GM18511 (cell line): ENCODE measurements at regions not wholly inside any gene's neighbourhood (a gene's known extent, or its start where the extent isn't known, plus 50 kb on each side); places are given as distances from the start of the nearest gene placed in this dataset.

Experiments used
- ATAC-seq: cut with Tn5 transposase; IDR thresholded peaks from one replicate; pipeline ENCODE4 v1.9.1; 2021; ENCODE audit warnings: mild to moderate bottlenecking, moderate library complexity; ENCODE audit not compliant: unreplicated experiment

- no peak for ATAC-seq
Observed at GRCh38 chr12:61823102-61823501, 437.1 kb upstream of the USP15 start.

GRCh38 chr12:61846765-61847164 is 413.4 kb upstream of the USP15 start:
- no peak for ATAC-seq

DNA sequence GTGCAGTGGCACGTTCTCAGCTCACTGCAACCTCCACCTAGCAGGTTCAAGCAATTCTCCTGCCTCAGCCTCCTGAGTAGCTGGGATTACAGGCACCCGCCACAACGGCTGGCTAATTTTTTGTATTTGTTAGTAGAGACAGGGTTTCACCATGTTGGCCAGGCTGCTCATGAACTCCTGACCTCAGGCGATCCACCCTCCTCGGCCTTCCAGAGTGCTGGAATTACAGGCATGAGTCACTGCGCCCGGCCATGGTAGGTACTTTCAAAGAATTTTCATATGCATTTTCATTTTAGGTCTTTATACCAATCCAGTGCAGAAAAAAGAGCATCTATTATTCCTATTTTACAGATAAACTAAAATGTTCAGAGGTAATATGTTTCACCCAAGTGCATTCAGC is 411.3 kb upstream of the USP15 start:
- no peak for ATAC-seq

- no peak for ATAC-seq
Observed at GRCh38 chr12:61853945-61854344, 406.3 kb upstream of the USP15 start.

GRCh38 chr12:61854902-61855301 is 405.3 kb upstream of the USP15 start:
- ATAC-seq: no peak

DNA sequence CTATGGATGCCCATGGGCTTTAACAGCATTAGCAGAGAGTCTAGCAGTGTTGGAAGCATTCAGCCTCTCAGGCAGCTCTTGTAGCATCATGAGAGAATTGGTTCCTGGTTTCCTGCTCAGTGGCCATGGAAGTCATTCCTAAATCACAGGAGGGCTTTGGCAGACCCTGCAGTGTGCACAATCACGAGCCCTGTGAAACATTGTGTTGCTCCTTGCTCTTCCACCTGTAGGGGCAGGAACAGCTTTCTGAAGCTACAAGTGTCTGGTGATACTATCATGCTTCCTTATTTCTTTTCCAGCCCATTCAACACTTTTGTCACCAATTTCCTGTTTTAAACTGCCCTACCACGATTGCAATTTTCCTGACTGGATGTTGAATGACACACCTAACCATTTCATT is 402.2 kb upstream of the USP15 start:
- ATAC-seq: no peak

DNA sequence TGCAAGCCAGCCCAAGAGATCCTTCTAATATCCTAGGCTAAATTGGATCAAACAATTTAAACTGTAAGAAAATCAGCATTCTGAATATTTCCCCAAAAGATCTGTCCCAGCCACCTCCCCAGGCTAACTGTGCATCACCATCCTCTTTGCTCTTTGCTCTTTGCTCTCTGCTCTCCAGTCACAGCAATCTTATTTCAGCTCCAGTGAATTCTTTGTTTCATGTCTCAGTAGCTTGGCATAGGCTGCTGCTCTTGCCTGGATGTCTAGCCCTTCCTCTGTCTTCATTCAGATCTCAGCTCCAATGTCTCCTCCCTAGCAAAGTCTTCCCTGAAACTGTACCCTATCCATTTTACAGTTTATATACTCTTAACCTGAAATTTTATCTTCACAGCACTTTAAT is 399.8 kb upstream of the USP15 start:
- ATAC-seq: no peak

DNA sequence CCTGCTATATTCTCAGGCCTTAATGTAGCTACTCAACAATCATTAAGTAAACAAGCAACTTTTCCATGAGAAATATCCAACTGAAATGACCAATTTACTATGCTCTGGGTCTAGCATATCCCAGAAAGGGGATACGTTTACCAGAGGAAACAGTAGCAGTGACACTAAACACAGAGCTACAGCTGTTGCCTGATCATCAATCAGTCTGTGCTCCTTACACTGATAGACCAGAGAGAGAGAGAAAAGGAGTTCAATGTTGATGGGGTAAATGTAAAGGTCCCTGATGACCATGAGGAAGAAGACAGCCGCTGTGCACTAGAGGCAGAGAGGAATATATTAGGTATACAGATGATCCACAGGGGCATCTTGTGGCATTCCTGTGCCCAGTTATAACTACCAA is 397.2 kb upstream of the USP15 start:
- ATAC-seq: no peak

DNA sequence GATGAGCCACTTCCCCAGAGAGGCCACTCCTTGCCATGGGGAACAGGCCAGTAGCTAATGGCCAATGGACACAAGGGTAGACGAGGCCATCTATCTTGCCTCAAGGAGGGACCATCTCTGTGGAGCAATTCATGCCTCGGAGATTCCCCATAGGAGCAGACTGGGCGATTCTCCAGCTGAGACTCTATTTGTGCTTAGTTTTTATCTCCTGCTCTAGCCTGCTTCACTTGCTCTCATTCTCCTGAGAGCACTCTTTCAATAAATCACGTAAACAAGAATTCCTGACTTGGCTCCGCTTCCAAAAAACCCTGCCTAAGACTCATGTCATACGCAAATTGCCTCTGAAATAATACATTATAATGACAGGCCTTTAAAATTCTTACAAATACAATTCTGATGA is 396.4 kb upstream of the USP15 start:
- no peak for ATAC-seq

- ATAC-seq: no peak
Observed at GRCh38 chr12:61869796-61870195, 390.4 kb upstream of the USP15 start.

DNA sequence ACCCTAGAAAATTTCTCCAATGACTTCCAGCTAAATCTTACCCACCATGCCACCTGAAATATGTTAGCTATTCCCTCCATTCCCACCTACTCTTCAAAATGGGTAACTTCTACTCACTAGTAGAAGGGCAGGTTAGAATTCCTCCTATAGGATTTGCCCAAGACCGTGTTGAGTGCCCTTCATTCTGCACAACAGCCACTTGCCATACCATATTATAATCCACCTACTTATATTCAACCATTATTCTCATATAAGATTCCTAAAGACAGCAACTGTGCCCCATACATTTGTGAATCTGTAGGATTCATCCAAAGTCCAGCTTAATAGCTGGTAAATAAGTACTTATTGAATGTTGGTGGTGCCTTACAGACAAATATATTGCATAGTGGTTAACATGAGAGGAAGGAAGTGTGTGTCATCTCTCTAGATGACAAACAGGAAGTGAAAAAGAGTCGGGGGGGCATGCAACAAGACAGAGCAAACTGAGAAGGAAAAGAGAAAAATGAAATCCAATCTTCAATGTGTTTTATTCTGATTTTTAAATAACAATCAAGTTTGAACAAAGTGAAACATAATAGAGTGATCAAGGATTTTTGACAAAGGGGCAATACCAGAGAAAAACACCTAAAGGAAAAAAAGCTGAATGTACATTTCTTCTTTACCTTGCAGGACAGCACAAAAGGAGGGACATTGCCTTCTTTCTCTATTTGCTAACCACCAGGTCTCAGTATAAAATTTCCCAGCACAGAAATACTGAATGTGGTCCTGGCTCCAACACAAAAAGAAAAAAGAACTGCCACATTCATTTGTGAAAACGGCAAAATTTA is 389.3 kb upstream of the USP15 start:
- ATAC-seq: peak; percentile 73

- ATAC-seq: no peak
Observed at GRCh38 chr12:61871485-61871810, 388.8 kb upstream of the USP15 start.

GRCh38 chr12:61879229-61879628 is 381.0 kb upstream of the USP15 start:
- ATAC-seq: no peak

GRCh38 chr12:61880186-61880585 is 380.0 kb upstream of the USP15 start:
- ATAC-seq: no peak

DNA sequence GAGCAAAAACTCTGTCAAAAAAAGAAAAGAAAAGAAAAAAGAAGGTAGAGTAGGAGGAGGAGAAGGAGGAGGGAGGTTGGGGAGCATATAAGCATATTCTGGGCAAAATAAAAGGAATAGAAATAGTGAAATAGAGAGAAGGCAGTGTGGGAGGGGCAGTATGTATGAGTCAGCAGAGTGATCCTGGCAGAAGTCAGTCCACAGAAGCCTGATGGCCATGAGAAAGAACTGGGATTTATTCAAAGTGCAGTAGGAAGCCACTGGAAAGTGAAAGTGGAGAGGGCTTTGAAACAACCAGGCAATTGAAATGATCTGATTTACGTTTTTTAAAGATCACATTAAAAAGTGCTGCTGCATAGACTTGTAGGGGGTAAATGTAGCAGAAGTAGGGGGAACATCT is 368.6 kb upstream of the USP15 start:
- ATAC-seq: no peak

- ATAC-seq: no peak
Observed at GRCh38 chr12:61894168-61894567, 366.0 kb upstream of the USP15 start.

GRCh38 chr12:61896436-61896835 is 363.8 kb upstream of the USP15 start:
- no peak for ATAC-seq

GRCh38 chr12:61902403-61902802 is 357.8 kb upstream of the USP15 start:
- no peak for ATAC-seq

DNA sequence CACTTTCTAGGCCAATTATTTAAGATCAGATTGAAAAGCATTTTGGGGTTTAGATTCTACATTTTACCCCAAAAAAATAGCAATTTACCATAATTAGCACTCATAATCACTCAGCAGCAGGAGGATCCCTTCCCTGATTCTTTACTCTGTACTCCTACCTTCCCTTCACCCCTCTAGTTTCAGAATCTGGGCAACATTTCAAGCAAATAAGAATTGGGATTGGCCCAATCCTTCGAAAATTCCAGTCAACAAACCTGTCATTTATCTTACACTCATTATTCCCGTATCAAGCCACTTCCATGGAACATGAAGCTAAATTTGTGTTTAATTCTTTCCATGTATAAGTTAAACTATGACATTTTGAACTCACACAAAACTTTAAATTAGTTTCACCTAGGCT is 349.1 kb upstream of the USP15 start:
- no peak for ATAC-seq

DNA sequence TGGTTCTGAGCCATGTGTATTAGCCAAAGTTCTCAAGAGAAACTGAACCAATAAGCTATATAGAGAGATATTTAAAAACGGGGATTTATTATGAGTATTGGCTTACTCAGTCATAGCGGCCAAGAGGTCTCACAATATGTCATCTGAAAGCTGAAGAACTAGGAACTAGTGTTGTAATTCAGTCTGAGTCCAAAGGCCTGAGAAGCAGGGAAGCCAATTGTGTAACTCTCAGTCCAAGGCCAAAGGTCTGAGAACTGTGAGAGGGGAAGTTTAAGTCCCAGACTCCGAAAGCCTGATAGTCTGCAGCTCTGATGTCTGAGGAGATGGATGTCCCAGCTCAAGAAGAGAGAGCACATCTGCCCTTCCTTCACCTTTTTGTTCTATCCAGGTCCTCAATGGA is 344.8 kb upstream of the USP15 start:
- ATAC-seq: no peak

- no peak for ATAC-seq
Observed at GRCh38 chr12:61916831-61917230, 343.4 kb upstream of the USP15 start.

GRCh38 chr12:61919686-61920085 is 340.5 kb upstream of the USP15 start:
- no peak for ATAC-seq

- no peak for ATAC-seq
Observed at GRCh38 chr12:61920230-61920629, 340.0 kb upstream of the USP15 start.
